ENCODE measurements at regions not wholly inside any gene's neighbourhood (a gene's known extent, or its start where the extent isn't known, plus 50 kb on each side); places are given as distances from the start of the nearest gene placed in this dataset.
A peak's percentile ranks its signal among the peaks of the same experiment; 100 is the strongest.

DNA sequence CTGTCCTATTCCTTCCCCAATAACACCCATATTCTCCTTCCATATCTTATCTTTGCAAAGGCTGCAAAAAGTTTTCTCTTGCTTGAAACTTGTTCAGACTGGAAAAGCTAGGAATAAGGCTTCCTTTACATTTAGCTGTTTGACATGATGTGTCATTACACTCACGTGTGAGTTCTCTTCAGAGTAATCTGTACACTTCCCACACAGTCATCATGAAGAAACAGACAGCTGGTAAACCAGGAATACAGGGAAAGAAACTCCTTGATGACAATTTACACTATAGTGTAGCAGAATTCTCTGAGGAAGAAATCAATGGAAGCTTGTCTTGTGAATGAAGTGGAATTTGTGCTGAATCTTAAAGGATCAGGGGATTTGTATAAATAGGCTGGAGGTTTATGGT lies 628.6 kb upstream of the CDH2 start:
- no peaks in the 10 kb centered on the region for H3K36me3 ChIP-seq (ENCODE audit: control insufficient read depth in 2 of 3, insufficient read depth in 3 of 3, low read length in 3 of 3)
- POLR2A ChIA-PET = no interaction called here
- DNase-seq = no peak
- Mint-ChIP-seq H3K4me1 (peaks cover 0 to 2% (median 0%) of the 10 kb centered on the region in 7 donors), H3K36me3 (peaks cover 0 to 4% (median 0%) of the 10 kb centered on the region in 5 donors), H3K27me3 (no peaks in the 10 kb centered on the region), H3K9me3 (peaks cover 2 to 25% (median 13%) of the 10 kb centered on the region in 11 donors), H3K4me3 (no peak overlapping the region), H3K27ac (peak overlapping the region in 1 of 9 donors; percentile 48)
- CTCF ChIA-PET = no interaction called here
- no peak overlapping the region for H3K4me3 ChIP-seq (ENCODE audit: low read length)
- no peaks in the 10 kb centered on the region for H3K27me3 ChIP-seq (ENCODE audit: control insufficient read depth in 2 of 2, insufficient read depth in 2 of 2, low read length in 2 of 2)
- no peaks in the 10 kb centered on the region for H3K4me1 ChIP-seq (ENCODE audit: control insufficient read depth in 2 of 2, insufficient read depth in 2 of 2, low read length in 2 of 2)
- H3K9me3 ChIP-seq (ENCODE audit: control insufficient read depth in 2 of 3, low read length in 3 of 3) = peaks cover 0 to 6% (median 0%) of the 10 kb centered on the region in 3 experiments
- ATAC-seq = no peak
- intact Hi-C loops (cut with micrococcal nuclease) = no loop called here
- H3K27ac ChIP-seq (ENCODE audit: low read depth, low read length) = no peak overlapping the region

DNA sequence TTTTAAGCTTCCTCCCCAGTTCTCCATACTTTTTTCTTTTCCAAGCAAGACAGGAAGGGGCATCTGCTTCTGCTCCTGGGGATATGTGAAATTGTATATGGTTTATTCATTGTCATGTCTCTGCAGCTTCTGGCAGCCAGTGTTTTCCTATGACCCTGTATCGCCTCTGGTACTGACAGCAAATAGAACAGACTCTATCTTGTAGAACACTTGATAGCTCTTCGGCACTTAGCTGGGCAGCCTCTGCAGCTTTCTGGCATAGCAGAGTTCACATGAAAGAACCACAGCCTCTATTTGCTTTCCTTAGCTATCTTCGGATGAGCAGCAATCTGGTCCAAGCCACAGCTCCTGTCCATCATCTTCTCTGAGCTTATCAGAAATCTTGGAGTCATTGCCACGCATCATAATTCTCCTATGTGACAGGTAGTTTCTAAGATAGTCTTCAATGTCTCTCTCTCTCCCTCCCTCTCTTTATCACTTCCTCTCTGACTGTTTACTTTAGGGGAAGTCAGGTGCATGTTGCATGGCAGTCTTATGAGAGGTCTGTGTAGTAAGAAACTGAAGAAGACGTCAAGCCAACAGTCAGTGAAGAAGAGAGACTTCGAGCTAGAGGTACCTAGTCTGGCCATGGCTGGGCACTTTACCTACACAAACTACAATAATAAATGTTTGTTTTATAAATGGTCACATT lies 627.7 kb upstream of the CDH2 start:
- Histone ChIP-seq H3K4me1 (ENCODE audit: control insufficient read depth in 2 of 2, insufficient read depth in 2 of 2, low read length in 2 of 2) (no peaks in the 10 kb centered on the region), H3K27ac (ENCODE audit: low read depth, low read length) (no peak overlapping the region), H3K4me3 (ENCODE audit: low read length) (no peak overlapping the region), H3K36me3 (ENCODE audit: control insufficient read depth in 2 of 3, insufficient read depth in 3 of 3, low read length in 3 of 3) (no peaks in the 10 kb centered on the region), H3K9me3 (ENCODE audit: control insufficient read depth in 2 of 3, low read length in 3 of 3) (peaks cover 0 to 6% (median 0%) of the 10 kb centered on the region in 3 experiments), H3K27me3 (ENCODE audit: control insufficient read depth in 2 of 2, insufficient read depth in 2 of 2, low read length in 2 of 2) (no peaks in the 10 kb centered on the region)
- H3K9me3 Mint-ChIP-seq = peaks cover 2 to 25% (median 13%) of the 10 kb centered on the region in 11 donors
- peaks cover 0 to 4% (median 0%) of the 10 kb centered on the region in 5 donors for H3K36me3 Mint-ChIP-seq
- no peaks in the 10 kb centered on the region for H3K27me3 Mint-ChIP-seq
- ChIA-PET CTCF (no interaction called here), POLR2A (no interaction called here)
- no peak for DNase-seq
- peaks cover 0 to 2% (median 0%) of the 10 kb centered on the region in 7 donors for H3K4me1 Mint-ChIP-seq
- no peak for ATAC-seq
- peak overlapping the region in 1 of 10 donors; percentile 58 for H3K4me3 Mint-ChIP-seq
- intact Hi-C loops (cut with micrococcal nuclease) = no loop called here
- H3K27ac Mint-ChIP-seq = no peak overlapping the region

DNA sequence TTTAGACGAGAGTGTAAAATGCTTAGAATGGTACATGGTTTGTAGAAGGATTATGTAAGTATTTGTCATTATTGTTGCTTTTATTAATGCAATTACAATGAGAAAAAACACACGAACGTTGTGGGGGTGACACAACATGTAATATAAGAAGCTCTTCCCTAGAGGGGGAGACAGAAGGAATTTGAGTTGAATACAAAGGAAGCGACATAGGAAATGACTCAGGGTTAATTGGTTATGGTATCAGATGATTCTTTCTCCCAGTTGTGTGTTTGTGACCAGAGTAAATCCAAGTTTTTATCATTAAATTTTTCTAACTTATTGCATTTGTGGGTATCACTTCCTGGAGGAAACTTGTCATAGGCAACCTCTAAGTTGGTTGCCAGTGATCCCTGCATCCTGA lies 625.6 kb upstream of the CDH2 start:
- H3K27ac Mint-ChIP-seq = no peak overlapping the region
- H3K4me3 Mint-ChIP-seq = no peak overlapping the region
- no peak overlapping the region for H3K27ac ChIP-seq (ENCODE audit: low read depth, low read length)
- H3K4me3 ChIP-seq (ENCODE audit: low read length) = no peak overlapping the region
- intact Hi-C loops (cut with micrococcal nuclease) = no loop called here
- H3K9me3 ChIP-seq (ENCODE audit: control insufficient read depth in 2 of 3, low read length in 3 of 3) = no peaks in the 10 kb centered on the region
- DNase-seq = no peak
- peaks cover 0 to 29% (median 6%) of the 10 kb centered on the region in 11 donors for H3K9me3 Mint-ChIP-seq
- no peaks in the 10 kb centered on the region for H3K27me3 Mint-ChIP-seq
- peaks cover 0 to 2% (median 0%) of the 10 kb centered on the region in 7 donors for H3K4me1 Mint-ChIP-seq
- no peaks in the 10 kb centered on the region for H3K4me1 ChIP-seq (ENCODE audit: control insufficient read depth in 2 of 2, insufficient read depth in 2 of 2, low read length in 2 of 2)
- peaks cover 0 to 4% (median 0%) of the 10 kb centered on the region in 5 donors for H3K36me3 Mint-ChIP-seq
- H3K36me3 ChIP-seq (ENCODE audit: control insufficient read depth in 2 of 3, insufficient read depth in 3 of 3, low read length in 3 of 3) = no peaks in the 10 kb centered on the region
- ATAC-seq = no peak
- no peaks in the 10 kb centered on the region for H3K27me3 ChIP-seq (ENCODE audit: control insufficient read depth in 2 of 2, insufficient read depth in 2 of 2, low read length in 2 of 2)
- CTCF ChIA-PET = no interaction called here
- POLR2A ChIA-PET = no interaction called here

DNA sequence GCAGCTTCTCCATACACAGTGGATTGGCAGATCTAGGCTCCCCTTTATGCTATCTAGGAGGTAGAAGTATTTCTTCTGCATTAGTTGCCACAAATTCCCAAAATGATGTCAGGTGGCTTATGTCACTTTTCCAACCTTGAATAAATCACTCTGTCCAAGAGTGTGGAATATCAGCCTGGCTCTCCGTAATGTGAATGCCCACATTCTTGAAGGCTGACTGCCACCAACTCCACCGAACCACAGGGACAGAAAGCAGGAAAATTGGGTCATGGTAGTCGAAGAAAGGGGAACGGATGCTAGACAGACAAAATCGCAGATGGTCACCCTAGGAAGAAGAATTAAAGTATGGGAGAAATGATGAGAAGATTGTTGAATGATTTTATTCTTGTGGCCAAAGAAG lies 624.9 kb upstream of the CDH2 start:
- no peaks in the 10 kb centered on the region for H3K9me3 ChIP-seq (ENCODE audit: control insufficient read depth in 2 of 3, low read length in 3 of 3)
- H3K4me1 ChIP-seq (ENCODE audit: control insufficient read depth in 2 of 2, insufficient read depth in 2 of 2, low read length in 2 of 2) = no peaks in the 10 kb centered on the region
- H3K27ac Mint-ChIP-seq = no peak overlapping the region
- CTCF ChIA-PET = no interaction called here
- H3K36me3 ChIP-seq (ENCODE audit: control insufficient read depth in 2 of 3, insufficient read depth in 3 of 3, low read length in 3 of 3) = no peaks in the 10 kb centered on the region
- H3K4me1 Mint-ChIP-seq = peaks cover 0 to 2% (median 0%) of the 10 kb centered on the region in 7 donors
- no peaks in the 10 kb centered on the region for H3K27me3 ChIP-seq (ENCODE audit: control insufficient read depth in 2 of 2, insufficient read depth in 2 of 2, low read length in 2 of 2)
- intact Hi-C loops (cut with micrococcal nuclease) = no loop called here
- DNase-seq (no peak), ATAC-seq (no peak)
- no peak overlapping the region for H3K4me3 Mint-ChIP-seq
- peaks cover 0 to 29% (median 5%) of the 10 kb centered on the region in 11 donors for H3K9me3 Mint-ChIP-seq
- H3K36me3 Mint-ChIP-seq = peaks cover 0 to 4% (median 0%) of the 10 kb centered on the region in 5 donors
- H3K27ac ChIP-seq (ENCODE audit: low read depth, low read length) = no peak overlapping the region
- H3K4me3 ChIP-seq (ENCODE audit: low read length) = no peak overlapping the region
- H3K27me3 Mint-ChIP-seq = no peaks in the 10 kb centered on the region
- POLR2A ChIA-PET = no interaction called here

DNA sequence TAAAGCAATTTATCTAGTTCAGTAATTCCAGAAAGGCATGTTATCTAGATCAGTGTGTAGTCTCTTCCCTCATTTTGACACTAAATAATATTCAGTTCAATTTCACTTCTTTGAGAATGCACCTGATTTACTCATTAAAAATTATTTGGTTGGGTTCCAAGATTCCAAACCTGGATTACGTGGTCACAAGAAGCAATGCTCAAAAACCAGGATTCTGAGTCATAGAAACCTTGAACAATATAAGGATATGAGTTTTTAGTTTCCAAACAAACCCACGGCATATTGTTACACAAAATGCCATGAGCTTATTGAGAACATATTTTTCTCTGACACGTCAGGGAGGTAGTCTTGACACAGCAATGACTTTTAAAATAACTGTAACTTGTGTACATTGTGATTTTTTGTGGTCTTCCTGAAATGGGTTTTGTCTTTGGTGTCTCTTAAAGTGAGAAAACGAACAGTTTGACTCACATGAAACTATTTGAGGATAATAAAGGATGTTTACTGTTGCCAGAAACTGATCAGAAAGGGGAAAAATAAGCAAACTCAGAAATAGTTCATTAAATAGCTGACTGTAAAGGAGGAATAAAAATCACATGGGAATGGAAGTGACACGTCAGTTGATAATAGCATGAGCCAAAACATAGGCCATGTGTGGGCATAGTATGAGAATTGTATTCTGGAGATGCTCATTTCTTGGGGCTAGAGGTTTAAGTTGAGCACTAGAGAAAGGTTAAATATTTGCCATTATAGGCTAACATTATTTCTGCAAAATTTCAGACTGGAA lies 617.7 kb upstream of the CDH2 start:
- Mint-ChIP-seq H3K27ac (no peak overlapping the region), H3K4me3 (no peak overlapping the region), H3K9me3 (peaks cover 0 to 24% (median 2%) of the 10 kb centered on the region in 11 donors), H3K36me3 (no peaks in the 10 kb centered on the region), H3K4me1 (peaks cover 0 to 16% (median 0%) of the 10 kb centered on the region in 7 donors), H3K27me3 (peaks cover 0 to 3% (median 0%) of the 10 kb centered on the region in 5 donors)
- no peaks in the 10 kb centered on the region for H3K4me1 ChIP-seq (ENCODE audit: control insufficient read depth in 2 of 2, insufficient read depth in 2 of 2, low read length in 2 of 2)
- no peak for ATAC-seq
- POLR2A ChIA-PET = no interaction called here
- CTCF ChIA-PET = no interaction called here
- no peaks in the 10 kb centered on the region for H3K9me3 ChIP-seq (ENCODE audit: control insufficient read depth in 2 of 3, low read length in 3 of 3)
- no peaks in the 10 kb centered on the region for H3K27me3 ChIP-seq (ENCODE audit: control insufficient read depth in 2 of 2, insufficient read depth in 2 of 2, low read length in 2 of 2)
- intact Hi-C loops (cut with micrococcal nuclease) = no loop called here
- no peaks in the 10 kb centered on the region for H3K36me3 ChIP-seq (ENCODE audit: control insufficient read depth in 2 of 3, insufficient read depth in 3 of 3, low read length in 3 of 3)
- H3K27ac ChIP-seq (ENCODE audit: low read depth, low read length) = no peak overlapping the region
- DNase-seq = no peak
- no peak overlapping the region for H3K4me3 ChIP-seq (ENCODE audit: low read length)

DNA sequence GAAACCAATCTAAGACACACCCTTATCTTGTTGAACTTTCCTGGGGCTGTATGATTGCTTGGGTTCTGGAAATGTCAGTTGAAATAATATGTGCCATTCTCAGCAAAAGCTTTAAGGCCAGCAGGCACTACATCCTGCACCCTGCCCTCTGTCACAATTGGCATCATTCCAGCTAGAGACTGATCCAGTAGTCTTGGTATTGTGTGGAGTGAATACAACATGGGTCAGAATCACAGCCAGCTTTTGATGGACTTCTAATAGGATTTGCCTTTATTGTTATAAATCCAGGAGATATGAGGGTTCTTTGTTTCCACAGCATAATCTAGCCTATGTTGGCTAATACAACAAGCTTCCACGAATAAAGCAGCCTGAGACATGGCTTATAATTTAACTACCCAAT lies 617.0 kb upstream of the CDH2 start:
- H3K9me3 ChIP-seq (ENCODE audit: control insufficient read depth in 2 of 3, low read length in 3 of 3) = no peaks in the 10 kb centered on the region
- no peak overlapping the region for H3K27ac ChIP-seq (ENCODE audit: low read depth, low read length)
- intact Hi-C loops (cut with micrococcal nuclease) = no loop called here
- DNase-seq (no peak), ATAC-seq (no peak)
- ChIA-PET POLR2A (no interaction called here), CTCF (no interaction called here)
- Mint-ChIP-seq H3K9me3 (peaks cover 0 to 22% (median 2%) of the 10 kb centered on the region in 11 donors), H3K27ac (no peak overlapping the region), H3K27me3 (peaks cover 0 to 3% (median 0%) of the 10 kb centered on the region in 5 donors), H3K4me3 (no peak overlapping the region), H3K36me3 (no peaks in the 10 kb centered on the region), H3K4me1 (peaks cover 0 to 16% (median 0%) of the 10 kb centered on the region in 7 donors)
- H3K4me3 ChIP-seq (ENCODE audit: low read length) = no peak overlapping the region
- no peaks in the 10 kb centered on the region for H3K27me3 ChIP-seq (ENCODE audit: control insufficient read depth in 2 of 2, insufficient read depth in 2 of 2, low read length in 2 of 2)
- no peaks in the 10 kb centered on the region for H3K4me1 ChIP-seq (ENCODE audit: control insufficient read depth in 2 of 2, insufficient read depth in 2 of 2, low read length in 2 of 2)
- H3K36me3 ChIP-seq (ENCODE audit: control insufficient read depth in 2 of 3, insufficient read depth in 3 of 3, low read length in 3 of 3) = no peaks in the 10 kb centered on the region

Data from naive thymus-derived CD4-positive, alpha-beta T cell (primary cell).